Ovary (tissue), 7 donors: ENCODE measurements at regions not wholly inside any gene's neighbourhood (a gene's known extent, or its start where the extent isn't known, plus 50 kb on each side); places are given as distances from the start of the nearest gene placed in this dataset.

Source experiments
- DNase-seq, 5 donors: peaks; one replicate each; pipeline ENCODE4 v3.0.0-alpha.2; 2019 to 2020
- H3K27ac ChIP-seq, 2 donors: fragments of 200-600 bp; one replicate each; pipeline versions ENCODE4 v1.5.1 to v1.8.0; 2019 to 2022
- H3K27me3 ChIP-seq: fragments of 200-600 bp; one replicate; pipeline ENCODE4 v1.8.0; 2022
- H3K36me3 ChIP-seq: fragments of 200-600 bp; sonication (generic); one replicate; pipeline ENCODE4 v1.5.1; 2019
- H3K4me1 ChIP-seq: one replicate; pipeline ENCODE4 v1.8.1; 2013; ENCODE audit warnings: mild to moderate bottlenecking, moderate library complexity; ENCODE audit not compliant: insufficient read depth
- H3K4me3 ChIP-seq: fragments of 200-600 bp; sonication (generic); one replicate; pipeline ENCODE4 v1.5.1; 2017
- H3K9me3 ChIP-seq, 2 donors: fragments of 200-600 bp in 1 of 2; sonication (generic) in 1 of 2; one replicate each; pipeline versions ENCODE4 v1.5.1 to v1.8.1; 2013 to 2019; ENCODE audit warnings: mild to moderate bottlenecking in 1 of 2, moderate library complexity in 1 of 2
- EP300 ChIP-seq: sonication (generic); formaldehyde crosslinking; IDR thresholded peaks from one replicate; pipeline ENCODE4 v1.6.1; 2017; ENCODE audit warnings: antibody characterized with exemption
- POLR2A ChIP-seq: fragments of 450-650 bp; IDR thresholded peaks from one replicate; pipeline ENCODE4 v1.6.1; 2017; ENCODE audit warnings: antibody characterized with exemption, mild to moderate bottlenecking, moderate library complexity
- WGBS, 3 donors: extraction: QIAGEN DNeasy Blood & Tissue Kit in 1 of 3; methylation state at CpG; one replicate each; pipeline versions ENCODE4 v1.1.5 to v1.1.7; 2013 to 2017; 5-methylcytosine and 5-hydroxymethylcytosine counted together
- intact Hi-C, 4 donors: fragments of 100-400 bp; cut with DNase I; formaldehyde crosslinking; loops; one replicate each; pipeline versions ENCODE4 v1.11.0 to v1.15.1; 2022 to 2023
- TF ChIP-seq, protein P1 (sequence below), 3 donors: fragments of 450-650 bp in 2 of 3; fragments of 200-600 bp in 1 of 3; IDR thresholded peaks; one replicate each; pipeline versions ENCODE4 v1.5.1 to v1.8.0; 2016 to 2022; ENCODE audit warnings: antibody characterized with exemption in 3 of 3, mild to moderate bottlenecking in 1 of 3
- donor health status: DM: no; HTN: no; CAD: no; lungs with moderate emphysema.
- donor health status: DM: no; HTN: no; CAD: no.
- donor health status: Bipolar disorder and iron deficiency.
- donor health status: DM: no; HTN: no; CAD: no.
- donor health status: DM: yes; HTN: yes; CAD: no.

DNA sequence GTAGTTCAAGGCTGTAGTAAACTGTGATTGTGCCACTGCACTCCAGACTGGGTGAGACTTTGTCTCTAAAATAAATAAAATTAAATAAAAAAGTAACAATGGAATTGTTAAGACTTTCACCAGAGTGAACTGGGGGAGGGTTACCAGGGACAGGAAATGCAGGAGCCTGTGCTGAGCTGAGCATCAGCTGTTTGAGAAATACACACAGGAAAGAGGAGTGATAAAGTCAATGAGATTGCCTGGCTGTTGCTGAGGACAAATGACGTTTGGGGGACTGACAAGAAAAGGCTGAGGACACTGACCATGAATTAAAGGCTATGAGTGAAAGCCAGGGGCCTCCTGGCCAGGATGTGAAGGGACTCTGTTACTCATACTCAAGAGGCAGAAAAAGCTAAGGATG is 226.3 kb downstream of the SETD4 start:
- no peaks in the 10 kb centered on the region for H3K9me3 ChIP-seq
- H3K4me1 ChIP-seq: no peaks in the 10 kb centered on the region
- H3K36me3 ChIP-seq: no peaks in the 10 kb centered on the region
- 15 to 26% (median 18%) methylated on average over 1 of the region's 1 CpG for WGBS, 3 donors
- H3K27ac ChIP-seq: no peak overlapping the region
- no peak for DNase-seq
- H3K27me3 ChIP-seq: no peaks in the 10 kb centered on the region
- intact Hi-C loops: no loop called here
- no peak overlapping the region for H3K4me3 ChIP-seq
- TF ChIP-seq EP300 (no peak), POLR2A (no peak)
- TF ChIP-seq, protein P1, sequence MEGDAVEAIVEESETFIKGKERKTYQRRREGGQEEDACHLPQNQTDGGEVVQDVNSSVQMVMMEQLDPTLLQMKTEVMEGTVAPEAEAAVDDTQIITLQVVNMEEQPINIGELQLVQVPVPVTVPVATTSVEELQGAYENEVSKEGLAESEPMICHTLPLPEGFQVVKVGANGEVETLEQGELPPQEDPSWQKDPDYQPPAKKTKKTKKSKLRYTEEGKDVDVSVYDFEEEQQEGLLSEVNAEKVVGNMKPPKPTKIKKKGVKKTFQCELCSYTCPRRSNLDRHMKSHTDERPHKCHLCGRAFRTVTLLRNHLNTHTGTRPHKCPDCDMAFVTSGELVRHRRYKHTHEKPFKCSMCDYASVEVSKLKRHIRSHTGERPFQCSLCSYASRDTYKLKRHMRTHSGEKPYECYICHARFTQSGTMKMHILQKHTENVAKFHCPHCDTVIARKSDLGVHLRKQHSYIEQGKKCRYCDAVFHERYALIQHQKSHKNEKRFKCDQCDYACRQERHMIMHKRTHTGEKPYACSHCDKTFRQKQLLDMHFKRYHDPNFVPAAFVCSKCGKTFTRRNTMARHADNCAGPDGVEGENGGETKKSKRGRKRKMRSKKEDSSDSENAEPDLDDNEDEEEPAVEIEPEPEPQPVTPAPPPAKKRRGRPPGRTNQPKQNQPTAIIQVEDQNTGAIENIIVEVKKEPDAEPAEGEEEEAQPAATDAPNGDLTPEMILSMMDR (IDR thresholded peaks at IDR 0.05): no peak

DNA sequence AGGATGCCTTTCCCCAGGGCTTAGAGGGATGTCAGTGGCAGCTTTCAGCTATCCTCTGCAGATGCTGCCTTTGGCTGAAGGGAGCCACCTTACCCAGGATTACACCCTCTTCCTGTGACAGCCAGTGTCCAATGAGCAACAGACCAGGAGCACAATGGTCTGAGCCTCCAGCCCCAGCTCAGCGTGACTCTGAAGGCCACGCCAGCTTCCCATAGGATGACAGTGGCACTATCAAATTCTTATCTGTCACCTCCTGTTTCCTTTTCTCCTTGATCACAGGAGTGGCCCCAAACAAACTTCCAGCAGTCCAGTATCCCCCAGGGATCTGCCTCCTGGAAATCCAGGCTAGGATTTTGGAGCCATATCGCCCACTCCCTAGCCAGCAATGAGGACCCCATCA is 226.9 kb downstream of the SETD4 start:
- intact Hi-C loops: no loop called here
- WGBS, 3 donors: 89 to 94% (median 94%) methylated on average over 3 of the region's 3 CpGs
- no peaks in the 10 kb centered on the region for H3K4me1 ChIP-seq

DNA sequence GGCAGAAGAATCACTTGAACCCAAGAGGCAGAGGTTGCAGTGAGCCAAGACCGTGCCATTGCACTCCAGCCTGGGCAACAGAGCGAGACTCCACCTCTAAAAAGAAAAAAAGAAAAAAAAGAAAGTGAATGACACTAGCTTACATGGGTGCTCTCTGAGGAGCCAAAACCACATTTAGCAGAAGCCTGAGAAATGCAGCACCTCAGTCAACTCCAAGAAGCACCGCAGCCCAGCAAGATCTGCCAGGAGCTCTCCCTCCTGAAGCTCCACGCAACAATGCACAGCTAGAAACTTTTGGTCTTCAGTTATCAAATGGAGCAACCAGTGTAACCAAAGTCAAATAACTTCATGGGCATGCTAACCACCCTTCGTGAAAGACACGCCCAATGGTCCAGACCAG is 229.1 kb downstream of the SETD4 start:
- TF ChIP-seq, protein P1 (IDR thresholded peaks at IDR 0.05): no peak
- TF ChIP-seq POLR2A (no peak), EP300 (no peak)
- WGBS, 3 donors: 95 to 98% (median 96%) methylated on average over 6 of the region's 6 CpGs
- intact Hi-C loops: no loop called here

More for the DNA sequence above, 226.9 kb downstream of the SETD4 start:
- no peak for DNase-seq
- TF ChIP-seq POLR2A (no peak), EP300 (no peak)
- TF ChIP-seq, protein P1 (IDR thresholded peaks at IDR 0.05): no peak
- no peaks in the 10 kb centered on the region for H3K27me3 ChIP-seq
- H3K27ac ChIP-seq: no peak overlapping the region
- H3K4me3 ChIP-seq: no peak overlapping the region
- no peaks in the 10 kb centered on the region for H3K36me3 ChIP-seq
- H3K9me3 ChIP-seq: no peaks in the 10 kb centered on the region

DNA sequence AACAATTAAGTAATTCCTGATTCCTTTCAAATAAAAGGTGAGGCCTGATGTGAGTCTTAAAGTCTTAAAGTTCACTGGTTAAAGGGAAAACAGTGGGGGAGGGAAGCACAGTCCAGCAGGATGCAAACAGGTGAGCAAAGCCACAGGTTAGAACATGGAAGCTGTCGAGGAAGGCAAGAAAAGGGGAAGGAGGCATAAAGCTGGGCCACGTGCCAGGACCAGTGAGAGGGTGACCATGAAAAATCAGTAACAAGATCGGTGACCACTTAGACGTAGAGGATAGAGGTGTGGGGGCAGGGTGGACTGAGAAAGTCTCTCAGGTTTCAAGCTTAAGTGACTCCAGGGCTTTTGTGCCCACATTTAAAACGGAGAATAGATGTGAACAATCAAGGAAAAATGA is 231.3 kb downstream of the SETD4 start:
- no peak overlapping the region for H3K27ac ChIP-seq
- H3K9me3 ChIP-seq: no peaks in the 10 kb centered on the region
- WGBS, 3 donors: 60 to 64% (median 63%) methylated on average over 5 of the region's 5 CpGs
- intact Hi-C loops: no loop called here
- no peak for TF ChIP-seq POLR2A
- no peak for TF ChIP-seq EP300
- TF ChIP-seq, protein P1 (IDR thresholded peaks at IDR 0.05): no peak
- H3K4me1 ChIP-seq: no peaks in the 10 kb centered on the region
- DNase-seq: no peak
- H3K36me3 ChIP-seq: no peaks in the 10 kb centered on the region
- no peaks in the 10 kb centered on the region for H3K27me3 ChIP-seq
- H3K4me3 ChIP-seq: no peak overlapping the region

More for the DNA sequence above, 229.1 kb downstream of the SETD4 start:
- no peak overlapping the region for H3K4me3 ChIP-seq
- H3K27ac ChIP-seq: no peak overlapping the region
- DNase-seq: no peak
- no peaks in the 10 kb centered on the region for H3K9me3 ChIP-seq
- no peaks in the 10 kb centered on the region for H3K4me1 ChIP-seq
- H3K36me3 ChIP-seq: no peaks in the 10 kb centered on the region
- H3K27me3 ChIP-seq: no peaks in the 10 kb centered on the region

DNA sequence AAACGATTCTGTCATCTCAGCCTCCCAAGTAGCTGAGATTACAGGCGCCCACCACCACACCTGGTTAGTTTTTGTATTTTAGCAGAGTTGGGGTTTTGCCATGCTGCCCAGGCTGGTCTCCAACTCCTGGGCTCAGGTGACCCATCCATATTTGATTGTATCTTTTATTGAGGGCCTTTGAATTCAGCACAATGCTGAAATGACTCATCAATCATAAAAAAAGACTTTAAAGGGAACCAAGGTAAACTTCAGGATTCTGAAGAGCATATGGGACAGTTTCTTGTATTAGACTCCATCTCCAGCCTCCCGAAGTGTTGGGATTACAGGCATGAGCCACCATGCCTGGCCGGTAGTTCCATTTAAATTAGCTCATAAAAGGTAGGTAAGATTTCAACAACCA is 232.2 kb downstream of the SETD4 start:
- Histone ChIP-seq H3K4me3 (no peak overlapping the region), H3K36me3 (no peaks in the 10 kb centered on the region), H3K4me1 (no peaks in the 10 kb centered on the region), H3K27me3 (no peaks in the 10 kb centered on the region), H3K27ac (no peak overlapping the region), H3K9me3 (no peaks in the 10 kb centered on the region)
- intact Hi-C loops: no loop called here
- no peak for DNase-seq
- WGBS, 3 donors: 86 to 95% (median 86%) methylated on average over 4 of the region's 4 CpGs
- TF ChIP-seq, protein P1 (IDR thresholded peaks at IDR 0.05): no peak
- TF ChIP-seq POLR2A: no peak
- TF ChIP-seq EP300: no peak
